Stimulated activated CD8-positive, alpha-beta memory T cell treated with anti-CD3 and anti-CD28 coated beads, Interleukin-7, amount 100 ng/mL, for 48 hours (primary cell): ENCODE measurements at regions not wholly inside any gene's neighbourhood (a gene's known extent, or its start where the extent isn't known, plus 50 kb on each side); places are given as distances from the start of the nearest gene placed in this dataset.
"Not testable (repeated sequence)": the region's sequence is repeated elsewhere in the genome, so short reads cannot be mapped to it uniquely, and the experiment has no call there.

Source experiments
- DNase-seq, 2 donors: peaks; one replicate each; pipeline ENCODE4 v3.0.0-alpha.2; 2020; ENCODE audit warnings: low read depth in 1 of 2; ENCODE audit errors: extremely low read depth in 1 of 2

DNA sequence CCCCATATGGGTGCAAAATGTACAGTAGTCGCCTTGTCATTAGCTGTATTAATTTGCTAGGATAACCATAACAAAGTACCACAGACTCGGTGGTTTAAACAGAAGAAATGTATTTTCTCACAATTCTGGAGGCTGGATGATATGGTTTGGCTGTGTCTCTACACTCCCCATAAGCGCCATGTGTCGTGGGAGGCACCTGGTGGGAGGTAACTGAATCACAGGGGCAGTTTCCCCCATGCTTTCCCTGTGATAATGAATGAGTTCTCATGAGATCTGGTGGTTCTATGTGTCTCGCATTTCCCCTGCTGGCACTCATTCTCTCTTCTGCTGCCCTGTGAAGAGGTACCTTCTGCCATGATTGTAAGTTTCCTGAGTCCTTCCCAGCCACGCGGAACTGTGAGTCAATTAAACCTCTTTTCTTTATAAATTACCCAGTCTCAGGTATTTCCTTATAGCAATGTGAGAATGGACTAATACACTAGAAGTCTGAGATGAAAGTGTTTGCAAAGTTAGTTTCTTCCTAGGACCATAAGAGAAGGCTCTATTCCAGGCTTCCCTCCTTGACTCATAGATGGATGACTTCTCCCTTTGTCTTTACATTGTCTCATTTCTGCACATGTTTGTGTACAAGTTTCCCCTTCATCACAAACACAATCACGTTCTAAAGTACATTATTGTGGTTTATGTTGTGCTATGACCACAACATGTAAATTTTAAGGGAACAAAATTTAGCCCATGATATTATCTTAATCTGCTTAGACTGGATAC lies 1442.6 kb downstream of the SUCLG1 start:
- no peak for DNase-seq

DNA sequence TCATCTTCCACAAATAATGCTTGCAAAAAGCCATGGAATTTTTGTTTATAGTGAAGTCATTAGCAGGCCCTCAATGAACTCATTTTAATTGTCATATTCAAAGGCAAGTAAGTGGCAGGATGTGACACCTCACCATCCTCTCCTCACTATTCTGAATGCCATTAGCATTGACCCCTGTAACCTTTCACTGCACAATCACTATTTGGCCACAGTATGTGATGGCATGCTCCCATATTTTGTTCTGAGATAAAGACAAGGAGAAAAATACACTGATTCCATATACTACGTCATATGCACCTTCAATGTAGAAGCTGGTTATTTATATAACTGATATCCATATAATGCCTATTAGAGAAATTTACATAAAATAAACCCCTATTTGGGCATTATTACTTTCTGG lies 1443.2 kb downstream of the SUCLG1 start:
- no peak for DNase-seq

GRCh38 chr2:83015035-83015715 lies 1443.9 kb downstream of the SUCLG1 start:
- DNase-seq: no peak

- DNase-seq: no peak
Observed at GRCh38 chr2:83014462-83014861, 1444.6 kb downstream of the SUCLG1 start.

GRCh38 chr2:83006961-83007360 lies 1452.1 kb downstream of the SUCLG1 start:
- DNase-seq: no peak

DNA sequence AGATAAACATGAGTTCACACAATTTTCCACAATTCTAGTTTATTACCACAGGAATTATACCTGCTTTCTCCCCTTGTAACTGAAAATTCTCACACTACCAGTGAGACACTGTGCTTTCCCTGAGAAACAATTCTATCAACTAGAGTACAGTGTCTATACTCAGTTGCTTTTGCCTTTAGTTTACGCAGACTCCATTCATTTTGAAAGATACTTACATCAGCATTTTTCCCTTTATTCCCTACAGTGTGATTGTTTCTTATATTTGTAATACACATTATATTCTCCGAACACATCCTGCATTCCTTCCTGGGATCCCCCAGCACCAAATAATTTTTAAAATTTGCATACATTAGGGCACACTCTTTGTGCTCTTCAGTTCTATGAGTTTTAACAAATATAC lies 1455.5 kb downstream of the SUCLG1 start:
- DNase-seq: no peak

DNA sequence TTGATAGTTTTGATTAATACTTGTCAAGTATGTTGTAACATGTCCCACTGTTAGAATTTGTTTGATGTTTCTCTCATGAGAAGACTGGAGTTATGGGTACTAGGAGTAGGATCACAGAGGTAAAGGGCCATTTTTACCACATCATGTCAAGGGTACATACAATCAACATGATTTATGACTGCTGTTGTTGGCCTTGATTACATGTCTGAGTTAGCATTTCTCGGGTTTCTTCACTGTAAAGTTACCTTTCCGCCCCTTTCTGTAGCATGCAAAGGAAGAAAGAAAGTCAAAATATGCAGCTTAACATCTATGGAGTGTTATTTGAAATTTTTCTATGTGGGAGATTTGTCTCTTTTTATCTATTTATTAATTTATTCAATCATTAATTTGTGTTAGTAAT lies 1456.4 kb downstream of the SUCLG1 start:
- no peak for DNase-seq

DNA sequence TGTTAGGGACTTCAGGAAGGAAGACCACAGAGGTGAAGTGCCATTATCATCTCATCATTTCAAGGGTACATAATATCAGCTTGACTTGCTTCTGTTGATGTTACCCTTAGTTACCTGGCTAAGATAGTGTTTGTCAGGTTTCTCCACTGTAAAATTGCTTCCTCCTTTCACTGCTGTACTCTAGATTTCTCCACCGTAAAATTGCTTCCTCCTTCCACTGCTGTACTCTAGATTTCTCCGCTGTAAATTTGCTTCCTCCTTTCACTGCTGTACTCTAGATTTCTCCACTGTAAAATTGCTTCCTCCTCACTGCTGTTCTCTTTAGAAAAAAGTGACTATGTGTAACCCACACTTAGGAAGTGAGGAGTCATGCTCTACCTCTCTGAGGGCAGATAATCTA lies 1460.3 kb downstream of the SUCLG1 start:
- DNase-seq: no peak

DNA sequence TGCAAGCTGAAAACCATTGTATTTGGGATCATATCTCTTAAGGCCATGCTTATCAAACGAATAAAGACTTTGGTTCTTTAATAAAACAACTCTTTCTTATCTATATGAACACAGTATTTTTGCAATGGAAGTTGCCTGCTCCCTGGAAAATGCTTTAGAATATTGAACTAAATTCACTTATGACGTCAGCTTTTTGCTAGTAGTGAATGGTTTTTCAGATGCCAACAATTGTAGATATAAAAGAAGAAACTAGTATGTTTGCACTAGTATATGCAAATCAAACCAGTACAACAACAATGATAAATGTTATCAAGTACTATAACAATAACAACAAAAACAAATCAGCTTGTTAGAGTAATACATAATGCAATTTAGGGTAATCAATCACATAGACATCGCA lies 1462.9 kb downstream of the SUCLG1 start:
- DNase-seq: no peak

DNA sequence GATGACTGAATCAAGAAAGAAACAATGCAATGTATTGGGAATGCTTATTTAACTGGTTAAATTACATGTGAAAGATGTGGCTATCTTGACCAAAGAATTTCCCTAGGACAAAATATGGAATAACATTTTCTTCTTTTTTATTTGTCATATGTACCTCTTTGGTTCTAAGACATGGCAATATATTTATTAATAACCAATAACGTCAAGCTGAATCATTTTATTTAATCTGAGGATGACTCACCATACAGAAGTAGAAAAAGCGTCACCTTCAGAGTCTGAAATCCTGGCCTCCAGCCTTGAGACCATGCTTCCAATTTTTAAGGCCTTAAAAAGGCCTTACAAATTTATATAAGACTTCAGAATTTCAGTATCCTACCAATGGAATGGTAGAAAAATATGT lies 1464.9 kb downstream of the SUCLG1 start:
- DNase-seq: no peak

DNA sequence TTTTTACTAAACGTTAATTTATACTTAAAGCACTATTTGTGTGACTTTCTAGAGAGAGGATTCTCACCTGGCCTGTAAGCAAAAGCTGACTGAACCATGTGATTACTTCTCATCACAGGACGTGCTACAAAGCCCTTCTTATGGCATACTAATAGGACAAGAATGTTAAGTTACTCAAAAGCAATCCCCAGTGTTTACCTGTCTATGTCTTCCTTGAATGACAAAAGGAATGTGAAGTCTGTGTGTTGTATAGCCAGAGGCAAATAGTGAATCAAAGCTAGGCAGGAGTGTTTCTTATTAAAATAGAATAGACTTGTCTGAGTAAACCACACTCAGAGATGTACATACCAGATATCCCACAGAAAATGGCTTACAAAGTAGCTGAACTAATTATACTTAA lies 1465.5 kb downstream of the SUCLG1 start:
- no peak for DNase-seq

DNA sequence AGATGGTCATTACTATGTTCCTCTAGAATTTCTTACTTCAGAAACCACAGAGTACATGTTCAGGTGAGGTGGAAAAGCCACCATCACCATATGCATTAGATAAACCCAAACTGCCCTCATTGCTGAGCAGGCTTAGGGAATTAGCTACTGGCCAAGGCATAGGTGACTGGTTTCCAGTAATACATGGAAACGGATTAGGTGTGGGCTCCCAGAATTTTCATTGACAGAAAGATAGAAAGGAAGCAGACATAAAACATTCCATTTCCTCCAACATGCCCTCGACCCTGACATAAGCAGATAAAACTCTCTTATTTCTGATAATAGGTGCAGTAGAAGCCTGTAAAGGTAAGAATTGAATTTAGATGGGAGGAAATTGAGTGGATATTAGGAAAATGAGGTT lies 1466.1 kb downstream of the SUCLG1 start:
- DNase-seq: no peak

DNA sequence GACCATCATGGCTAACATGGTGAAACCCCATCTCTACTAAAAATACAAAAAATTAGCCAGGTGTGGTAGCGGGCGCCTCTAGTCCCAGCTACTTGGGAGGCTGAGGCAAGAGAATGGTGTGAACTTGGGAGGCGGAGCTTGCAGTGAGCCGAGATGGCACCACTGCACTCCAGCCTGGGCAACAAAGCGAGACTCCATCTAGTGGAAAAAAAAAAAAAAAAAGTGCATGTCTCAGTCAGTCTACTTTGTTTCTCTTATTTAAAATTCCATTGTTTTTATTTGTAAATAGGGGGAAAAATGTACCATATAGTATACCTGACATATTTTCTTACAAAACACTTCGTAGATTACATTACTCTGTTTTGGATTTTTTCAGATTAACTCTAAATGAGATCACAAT lies 1471.4 kb downstream of the SUCLG1 start:
- not testable (repeated sequence) for DNase-seq

DNA sequence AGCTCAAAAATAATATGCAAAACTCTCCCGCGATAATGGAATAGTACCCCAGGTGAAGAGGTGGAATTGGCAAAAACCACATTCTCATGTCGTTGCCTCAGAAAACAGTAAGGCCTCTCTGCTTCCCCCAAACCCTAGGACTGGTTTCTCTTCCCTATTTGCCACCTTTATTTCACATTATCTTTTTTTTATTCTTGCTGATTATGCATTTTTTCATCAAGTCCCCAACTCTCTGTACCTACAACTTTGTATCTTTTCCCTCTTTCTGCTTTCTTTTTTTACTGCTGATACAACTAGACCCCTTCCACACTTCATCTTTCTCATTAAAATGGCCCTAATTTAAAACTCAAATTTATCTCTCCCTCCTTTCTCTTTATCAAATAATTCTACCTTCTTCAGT lies 1472.2 kb downstream of the SUCLG1 start:
- DNase-seq: no peak

GRCh38 chr2:82985572-82986197 lies 1473.4 kb downstream of the SUCLG1 start:
- DNase-seq: no peak

DNA sequence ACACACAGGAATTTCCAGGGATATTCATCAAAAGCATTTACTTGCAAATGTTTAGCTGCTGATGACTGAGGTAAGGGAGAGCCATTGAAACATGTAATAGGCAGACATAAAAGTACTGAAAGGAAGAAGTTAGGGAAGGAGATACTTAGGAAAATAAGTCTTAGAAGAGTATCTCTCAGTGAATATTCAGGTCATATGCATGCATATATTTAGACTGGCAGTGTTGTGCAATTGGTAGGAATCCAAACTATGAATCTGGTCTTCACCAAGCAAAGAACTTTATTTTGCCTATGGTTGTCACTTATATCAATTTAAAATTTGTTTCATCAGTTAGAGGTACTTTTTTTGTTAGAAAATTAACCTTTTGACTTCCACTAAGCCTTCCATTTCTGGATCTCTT lies 1490.7 kb downstream of the SUCLG1 start:
- DNase-seq: no peak

GRCh38 chr2:82964341-82964740 lies 1494.7 kb downstream of the SUCLG1 start:
- no peak for DNase-seq

GRCh38 chr2:82959727-82960126 lies 1499.4 kb downstream of the SUCLG1 start:
- no peak for DNase-seq

- no peak for DNase-seq
Observed at GRCh38 chr2:82954868-82955267, 1504.2 kb downstream of the SUCLG1 start.

- no peak for DNase-seq
Observed at GRCh38 chr2:82939211-82939610, 1519.9 kb downstream of the SUCLG1 start.

DNA sequence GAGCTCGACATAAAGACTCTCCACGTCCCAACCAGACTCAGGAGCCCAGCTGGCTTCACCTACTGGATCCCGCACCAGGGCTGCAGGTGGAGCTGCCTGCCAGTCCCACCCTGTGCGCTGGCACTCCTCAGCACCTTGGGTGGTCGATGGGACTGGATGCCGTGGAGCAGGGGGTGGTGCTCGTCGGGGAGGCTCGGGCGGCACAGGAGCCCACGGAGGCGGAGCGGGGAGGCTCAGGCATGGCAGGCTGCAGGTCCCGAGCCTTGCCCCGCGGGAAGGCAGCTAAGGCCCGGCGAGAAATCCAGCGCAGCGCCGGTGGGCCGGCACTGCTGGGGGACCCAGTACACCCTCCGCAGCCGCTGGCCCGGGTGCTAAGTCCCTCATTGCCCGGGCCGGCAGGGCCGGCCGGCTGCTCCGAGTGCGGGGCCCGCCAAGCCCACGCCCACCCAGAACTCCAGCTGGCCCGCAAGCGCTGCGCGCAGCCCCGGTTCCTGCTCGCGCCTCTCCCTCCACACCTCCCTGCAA lies 1520.7 kb downstream of the SUCLG1 start:
- DNase-seq: not testable (repeated sequence)

DNA sequence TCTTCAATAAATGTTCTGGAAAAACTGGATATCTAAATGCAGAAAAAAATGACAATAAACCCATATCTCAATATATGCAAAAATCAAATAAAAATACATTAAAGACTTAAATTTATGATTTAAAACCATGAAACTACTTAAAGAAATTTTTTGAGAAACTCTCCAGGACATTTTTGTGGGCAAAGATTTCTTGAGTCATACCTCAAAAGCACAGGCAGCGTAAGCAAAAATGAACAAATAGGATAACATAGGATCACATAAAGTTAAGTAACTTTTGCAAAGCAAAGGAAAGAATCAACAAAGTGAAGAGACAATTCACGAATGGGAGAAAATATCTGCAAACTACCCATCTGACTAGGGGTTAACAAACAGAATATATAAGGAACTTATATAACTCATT lies 1545.5 kb downstream of the SUCLG1 start:
- DNase-seq: no peak
